Activated CD8-positive, alpha-beta memory T cell treated with anti-CD3 and anti-CD28 coated beads for 24 hours (primary cell): ENCODE measurements at regions not wholly inside any gene's neighbourhood (a gene's known extent, or its start where the extent isn't known, plus 50 kb on each side); places are given as distances from the start of the nearest gene placed in this dataset.
"Not testable (repeated sequence)": the region's sequence is repeated elsewhere in the genome, so short reads cannot be mapped to it uniquely, and the experiment has no call there.

Experiments used
- DNase-seq: peaks from one replicate; pipeline ENCODE4 v3.0.0-alpha.2; 2020

DNA sequence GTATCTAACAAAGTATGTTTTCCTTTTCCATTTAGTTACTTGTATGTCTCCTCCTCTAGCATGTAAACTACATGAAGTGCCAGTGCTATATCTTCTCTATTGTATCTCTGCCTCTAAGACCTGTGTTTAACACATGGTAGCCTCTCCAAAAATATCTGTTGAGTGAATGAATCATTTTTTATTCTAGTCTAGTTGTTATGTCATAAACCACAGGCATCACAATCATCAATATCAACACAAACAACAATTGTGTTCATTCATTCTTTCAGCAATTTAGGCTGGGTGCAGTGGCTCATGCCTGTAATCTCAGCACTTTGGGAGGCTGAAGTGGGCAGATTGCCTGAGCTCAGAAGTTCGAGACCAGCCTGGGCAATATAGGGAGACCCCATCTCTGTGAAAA is 111.6 kb upstream of the EYA4 start:
- no peak for DNase-seq

GRCh38 chr6:133130863-133131262 is 110.3 kb upstream of the EYA4 start:
- no peak for DNase-seq

DNA sequence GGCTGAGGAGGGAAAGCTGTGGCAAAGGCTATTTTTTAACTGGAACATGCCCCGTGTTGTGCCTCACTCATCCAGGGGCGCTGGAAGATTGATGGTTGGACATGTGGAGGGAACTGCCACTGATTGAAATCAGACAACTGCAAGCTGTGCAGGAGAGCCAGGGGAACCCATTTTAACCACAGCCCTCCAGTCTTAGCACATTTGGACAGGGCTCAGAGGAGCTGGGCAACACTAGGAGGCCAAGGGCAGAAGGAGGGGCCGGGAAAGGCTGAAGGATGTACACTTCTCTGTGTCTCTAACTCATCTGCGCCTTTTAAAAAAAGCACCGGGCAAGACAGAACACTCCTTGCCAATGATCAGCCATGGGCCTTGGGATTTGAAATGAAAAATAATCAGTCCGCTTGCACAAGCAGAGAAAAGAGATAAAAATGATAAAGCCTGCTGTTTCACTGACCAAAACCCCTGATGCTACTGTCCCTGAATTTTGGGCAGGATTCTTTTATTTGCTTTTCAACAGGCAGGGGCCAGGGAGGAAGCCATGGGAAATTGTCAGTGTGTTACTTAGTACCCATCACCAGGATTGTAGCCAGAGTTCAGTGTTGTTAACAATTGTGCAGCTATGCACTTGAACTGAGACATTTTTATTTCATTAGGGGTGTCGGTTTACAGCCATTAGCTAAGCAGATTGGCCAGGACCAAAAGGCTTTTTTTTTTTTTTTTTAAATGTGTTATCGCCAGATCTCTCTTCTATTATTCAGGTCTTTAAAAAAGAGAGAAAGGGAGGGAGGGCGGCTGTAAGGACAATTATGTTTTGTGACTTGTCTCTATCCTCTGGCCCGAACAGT is 109.3 kb upstream of the EYA4 start:
- no peak for DNase-seq

DNA sequence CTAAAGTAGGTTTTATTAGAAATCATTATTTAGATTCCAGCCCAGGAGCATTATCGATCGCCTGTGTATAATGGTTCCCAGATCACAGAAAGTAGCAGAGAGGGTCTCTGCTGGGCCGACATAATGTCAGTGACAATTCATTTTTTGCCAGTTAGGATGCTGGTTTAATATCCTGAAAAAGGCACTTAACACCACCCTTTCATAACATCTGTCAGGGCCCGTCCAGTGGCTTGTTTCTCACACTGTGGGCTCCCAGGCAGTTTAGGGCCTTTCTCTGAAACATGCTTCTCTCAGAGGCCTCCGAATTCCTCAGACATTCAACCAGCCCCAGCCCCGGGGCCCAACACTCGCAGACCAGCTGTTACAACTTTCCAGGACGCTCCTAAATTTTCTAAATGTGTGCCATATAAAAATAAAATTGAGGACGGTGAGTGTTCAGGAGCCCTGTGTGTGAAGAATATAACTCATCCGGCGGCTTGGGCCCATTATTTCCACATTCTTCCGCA is 108.6 kb upstream of the EYA4 start:
- no peak for DNase-seq

GRCh38 chr6:133136177-133136880 is 104.8 kb upstream of the EYA4 start:
- DNase-seq = no peak

GRCh38 chr6:133147470-133148184 is 93.5 kb upstream of the EYA4 start:
- not testable (repeated sequence) for DNase-seq

GRCh38 chr6:133156689-133157088 is 84.5 kb upstream of the EYA4 start:
- DNase-seq = no peak

- no peak for DNase-seq
Measured at GRCh38 chr6:133157995-133158394, 83.2 kb upstream of the EYA4 start.

- DNase-seq = no peak
Measured at GRCh38 chr6:133159255-133159795, 81.8 kb upstream of the EYA4 start.

DNA sequence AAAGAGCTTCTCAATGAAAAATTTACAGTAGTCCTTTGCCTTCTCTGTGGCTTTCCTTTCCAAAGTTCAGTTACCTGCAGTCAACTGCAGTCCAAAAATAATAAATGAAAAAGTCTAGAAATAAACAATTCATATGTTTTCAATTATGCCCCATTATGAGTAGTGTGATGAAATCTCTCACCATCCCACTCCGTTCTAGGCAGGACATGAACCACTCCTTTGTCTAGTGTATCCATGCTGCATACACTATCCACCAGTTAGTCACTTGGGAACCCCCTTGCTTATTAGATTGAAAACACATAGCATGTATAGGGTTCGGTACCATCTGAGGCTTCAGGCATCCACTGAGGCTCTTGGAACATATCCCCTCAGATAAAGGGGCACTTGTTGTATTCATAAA is 80.6 kb upstream of the EYA4 start:
- DNase-seq = no peak

GRCh38 chr6:133165235-133165634 is 75.9 kb upstream of the EYA4 start:
- no peak for DNase-seq

GRCh38 chr6:133166766-133167165 is 74.4 kb upstream of the EYA4 start:
- DNase-seq = no peak

GRCh38 chr6:133169901-133170300 is 71.3 kb upstream of the EYA4 start:
- no peak for DNase-seq

DNA sequence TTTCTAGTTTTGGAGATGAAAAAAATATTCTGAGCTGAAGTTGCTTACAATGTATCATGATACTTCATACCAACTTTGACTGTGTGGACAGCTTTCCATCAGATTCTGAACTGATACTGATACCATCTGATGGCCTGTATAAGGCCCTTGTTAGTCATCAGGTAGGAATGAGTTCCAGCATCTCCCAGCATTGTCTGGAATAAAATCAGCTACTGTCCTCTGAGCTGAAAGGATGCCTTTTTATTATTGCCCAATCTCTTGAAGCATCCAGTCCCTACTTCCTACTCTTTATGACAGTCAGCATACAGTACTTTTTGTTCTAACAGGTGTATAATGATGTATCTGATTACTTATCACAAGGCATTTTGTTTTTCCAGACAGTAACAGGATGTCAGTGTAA is 70.6 kb upstream of the EYA4 start:
- no peak for DNase-seq

DNA sequence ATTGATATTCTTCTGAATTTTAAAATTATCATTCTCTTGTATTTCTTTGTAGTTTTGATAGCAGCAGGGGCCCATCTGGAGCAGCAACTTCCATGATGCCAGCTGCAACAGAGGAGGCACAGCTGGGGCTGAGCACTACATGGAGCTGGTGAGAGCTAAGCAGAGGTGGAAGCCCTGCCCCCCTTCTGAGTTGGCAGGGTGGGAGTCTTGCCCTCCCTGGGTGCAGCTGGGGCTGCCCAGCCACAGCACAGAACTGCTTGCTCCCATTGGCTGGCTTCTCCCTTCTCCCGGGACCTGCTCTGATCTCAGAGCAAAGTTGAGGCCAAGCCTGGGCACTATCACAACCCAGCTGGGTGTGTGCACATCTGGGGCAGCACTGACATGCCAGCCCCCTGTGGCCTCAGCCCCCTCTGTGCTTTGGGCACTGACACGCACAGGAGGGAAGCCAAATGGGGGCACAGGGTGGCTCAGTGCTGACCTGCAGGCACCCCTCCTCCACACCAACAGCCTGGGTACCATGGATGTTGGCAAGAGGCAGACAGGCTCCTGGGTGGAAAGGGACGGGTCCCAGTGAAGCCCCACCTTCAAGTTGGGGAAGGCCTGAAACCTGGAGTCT is 69.1 kb upstream of the EYA4 start:
- DNase-seq = no peak

DNA sequence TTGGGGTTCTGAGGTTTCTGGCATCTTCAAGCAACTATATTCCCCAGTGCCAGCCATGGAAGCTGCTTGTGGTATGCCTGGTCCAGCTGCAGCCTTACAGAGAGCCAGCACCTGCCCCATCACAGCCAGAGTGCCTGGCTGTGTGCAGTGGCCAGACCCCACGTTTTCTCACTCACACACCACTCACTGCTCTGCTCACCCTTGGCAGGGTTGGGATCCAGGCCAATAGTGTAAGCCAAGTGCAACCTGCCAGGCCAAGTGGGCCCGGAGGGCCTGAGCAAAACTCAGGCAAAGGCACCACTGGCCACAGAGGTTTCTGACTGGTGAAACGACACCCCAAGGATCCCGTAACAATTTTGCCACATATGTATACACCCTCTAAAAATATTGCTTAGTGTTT is 67.9 kb upstream of the EYA4 start:
- no peak for DNase-seq

DNA sequence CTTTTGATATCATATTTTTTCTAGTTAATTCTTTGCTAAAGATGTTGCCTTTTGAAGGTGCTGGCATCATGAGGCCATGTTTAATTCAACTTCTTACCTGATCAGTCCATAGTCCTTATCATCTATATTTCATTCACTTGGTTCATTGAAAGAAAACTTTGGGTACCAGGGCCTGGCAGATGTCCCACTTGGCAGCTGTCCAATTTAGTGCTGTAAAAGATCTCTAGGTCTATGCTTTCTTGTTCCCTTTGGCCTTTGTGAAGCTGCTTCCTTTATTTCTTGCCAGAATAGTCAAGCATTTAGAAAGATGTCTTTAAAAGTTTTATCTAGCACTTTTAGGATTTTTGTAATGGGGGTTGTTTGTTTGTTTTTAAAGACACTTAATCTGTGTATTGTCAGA is 61.7 kb upstream of the EYA4 start:
- DNase-seq = no peak

GRCh38 chr6:133183691-133184090 is 57.5 kb upstream of the EYA4 start:
- no peak for DNase-seq

GRCh38 chr6:133184798-133185372 is 56.3 kb upstream of the EYA4 start:
- no peak for DNase-seq

GRCh38 chr6:133185731-133186130 is 55.4 kb upstream of the EYA4 start:
- no peak for DNase-seq

DNA sequence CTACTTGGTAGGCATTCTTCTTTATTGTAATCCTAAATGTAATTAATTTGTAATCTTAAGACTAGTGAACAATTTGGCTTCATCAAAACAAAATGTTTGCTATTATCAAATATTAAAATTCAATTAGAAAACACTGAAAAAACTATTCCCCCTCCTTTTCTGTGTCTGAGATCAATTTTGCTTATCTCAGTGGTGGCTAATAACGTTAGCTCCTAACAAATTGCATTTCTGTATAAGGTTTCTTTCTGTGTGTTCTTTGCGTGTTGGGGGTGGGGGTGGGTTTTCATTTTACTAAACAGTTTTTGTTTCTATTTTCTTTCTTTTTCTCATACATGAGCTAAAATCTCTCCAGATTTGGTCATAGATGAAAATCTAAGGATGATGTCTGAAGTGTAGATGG is 54.0 kb upstream of the EYA4 start:
- no peak for DNase-seq

- DNase-seq = no peak
Measured at GRCh38 chr6:133187657-133188453, 53.3 kb upstream of the EYA4 start.
